Panc1 (cell line): ENCODE measurements at regions not wholly inside any gene's neighbourhood (a gene's known extent, or its start where the extent isn't known, plus 50 kb on each side); places are given as distances from the start of the nearest gene placed in this dataset.

Experiments
- ATAC-seq: fragments of 200-7000 bp; cut with Tn5 transposase; 2 replicates; pipeline ENCODE4 v1.9.1; 2020; ENCODE audit warnings: mild to moderate bottlenecking, moderate library complexity
- BruUV-seq: library from RNA; stranded (reverse); fragments of 400-500 nt; replicated peaks from 2 replicates; lab custom pipeline; 2021; lab: Mats Ljungman, UMichigan
- CTCF ChIA-PET: fragments of 300-600 bp; sonication (Branson Sonifier 250); formaldehyde crosslinking; loops from one replicate; lab custom pipeline; 2022; ENCODE audit warnings: antibody characterized with exemption; lab: Charles Lee
- POLR2A ChIA-PET: fragments of 300-600 bp; sonication (Branson Sonifier 250); formaldehyde crosslinking; loops from one replicate; lab custom pipeline; 2022; ENCODE audit warnings: antibody characterized with exemption; lab: Charles Lee
- DNase-seq: peaks from one replicate; pipeline ENCODE4 v3.0.0-alpha.2; 2010; ENCODE audit warnings: low read depth, low spot score
- H3K27ac ChIP-seq: 2 replicates; pipeline ENCODE4 v1.5.1; 2011; ENCODE audit warnings: mild to moderate bottlenecking, low read length, inconsistent platforms
- H3K27me3 ChIP-seq: fragments of 200-500 bp; sonication (Bioruptor generic); 2 replicates; pipeline ENCODE4 v1.6.0; 2014; ENCODE audit warnings: low read length, inconsistent platforms; ENCODE audit not compliant: control insufficient read depth, insufficient read depth
- H3K36me3 ChIP-seq: fragments of 200-500 bp; sonication (Bioruptor generic); 2 replicates; pipeline ENCODE4 v1.5.1; 2014; ENCODE audit warnings: inconsistent platforms, mild to moderate bottlenecking, low read length, moderate library complexity; ENCODE audit not compliant: control insufficient read depth, insufficient read depth
- H3K4me1 ChIP-seq: 2 replicates; pipeline ENCODE4 v1.5.1; 2011; ENCODE audit warnings: inconsistent platforms, mild to moderate bottlenecking, low read length, moderate library complexity; ENCODE audit not compliant: control insufficient read depth, insufficient read depth
- H3K4me3 ChIP-seq, 2 experiments: 2 replicates each; pipeline ENCODE4 v1.5.1; 2011 to 2012; ENCODE audit warnings: low read depth in 2 of 2, low read length in 2 of 2, mild to moderate bottlenecking in 2 of 2, inconsistent platforms in 1 of 2, moderate library complexity in 1 of 2
- H3K9me3 ChIP-seq: fragments of 200-500 bp; sonication (Bioruptor generic); 2 replicates; pipeline ENCODE4 v1.5.1; 2014; ENCODE audit warnings: low read depth, mild to moderate bottlenecking, inconsistent platforms, low read length, moderate library complexity; ENCODE audit not compliant: control insufficient read depth, insufficient read depth
- POLR2AphosphoS5 ChIP-seq: IDR thresholded peaks from 2 replicates; pipeline ENCODE4 v1.6.1; 2012; ENCODE audit warnings: mild to moderate bottlenecking, low read depth, low read length, moderate library complexity
- SIN3A ChIP-seq: IDR thresholded peaks from 2 replicates; pipeline ENCODE4 v1.6.1; 2012; ENCODE audit warnings: low read depth, mild to moderate bottlenecking, low read length, moderate library complexity, borderline replicate concordance; ENCODE audit not compliant: insufficient read depth
- TCF7L2 ChIP-seq: IDR thresholded peaks from 2 replicates; pipeline ENCODE4 v1.6.1; 2011; ENCODE audit warnings: mild to moderate bottlenecking, low read depth, low read length, inconsistent platforms
- in situ Hi-C: cut with HindIII; loops from 2 replicates; pipeline ENCODE4 v1.10.0; 2016; ENCODE audit warnings: low sequenced_read_pairs, low pct_unique_long_range_greater_than_20kb
- intact Hi-C: fragments of 100-400 bp; cut with micrococcal nuclease; formaldehyde crosslinking; loops from one replicate; pipeline ENCODE4 v1.10.0; 2022; ENCODE audit not compliant: unreplicated experiment
- TF ChIP-seq, protein P1 (sequence below): fragments of 450-650 bp; IDR thresholded peaks from 2 replicates; pipeline ENCODE4 v1.5.1; 2017; ENCODE audit warnings: mild to moderate bottlenecking
- TF ChIP-seq, protein P2 (sequence below), 2 experiments: IDR thresholded peaks; 2 replicates each; pipeline ENCODE4 v1.6.1; 2011 to 2012; ENCODE audit warnings: low read depth in 2 of 2, control low read depth in 1 of 2, low read length in 1 of 2, mild to moderate bottlenecking in 1 of 2, moderate library complexity in 1 of 2; ENCODE audit not compliant: insufficient read depth in 1 of 2

DNA sequence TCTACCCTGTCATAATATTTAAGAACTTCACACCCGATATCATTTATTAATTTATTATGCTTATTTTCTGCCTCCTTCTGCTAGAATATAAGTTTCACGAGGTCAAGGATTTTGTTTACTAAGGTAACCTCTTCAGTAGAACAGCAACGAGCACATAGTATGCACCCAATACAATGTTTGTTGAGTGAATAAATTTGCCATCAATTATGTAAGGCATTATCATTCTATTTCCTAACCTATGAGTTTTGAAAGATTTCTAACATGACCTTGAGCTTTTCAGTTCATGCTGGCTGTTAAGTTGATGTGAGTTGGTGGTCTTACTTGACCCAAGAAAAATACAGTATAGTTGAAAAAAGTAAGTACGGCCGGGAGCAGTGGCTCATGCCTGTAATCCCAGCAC lies 125.9 kb upstream of the LOC128125822 start:
- no peaks in the 10 kb centered on the region for H3K27me3 ChIP-seq
- BruUV-seq = no TSS peak
- H3K4me3 ChIP-seq = no peak overlapping the region
- CTCF ChIA-PET = no interaction called here
- intact Hi-C loops (no loop called here), in situ Hi-C loops (no loop called here)
- H3K27ac ChIP-seq = no peak overlapping the region
- POLR2A ChIA-PET = no interaction called here
- TF ChIP-seq, protein P1, sequence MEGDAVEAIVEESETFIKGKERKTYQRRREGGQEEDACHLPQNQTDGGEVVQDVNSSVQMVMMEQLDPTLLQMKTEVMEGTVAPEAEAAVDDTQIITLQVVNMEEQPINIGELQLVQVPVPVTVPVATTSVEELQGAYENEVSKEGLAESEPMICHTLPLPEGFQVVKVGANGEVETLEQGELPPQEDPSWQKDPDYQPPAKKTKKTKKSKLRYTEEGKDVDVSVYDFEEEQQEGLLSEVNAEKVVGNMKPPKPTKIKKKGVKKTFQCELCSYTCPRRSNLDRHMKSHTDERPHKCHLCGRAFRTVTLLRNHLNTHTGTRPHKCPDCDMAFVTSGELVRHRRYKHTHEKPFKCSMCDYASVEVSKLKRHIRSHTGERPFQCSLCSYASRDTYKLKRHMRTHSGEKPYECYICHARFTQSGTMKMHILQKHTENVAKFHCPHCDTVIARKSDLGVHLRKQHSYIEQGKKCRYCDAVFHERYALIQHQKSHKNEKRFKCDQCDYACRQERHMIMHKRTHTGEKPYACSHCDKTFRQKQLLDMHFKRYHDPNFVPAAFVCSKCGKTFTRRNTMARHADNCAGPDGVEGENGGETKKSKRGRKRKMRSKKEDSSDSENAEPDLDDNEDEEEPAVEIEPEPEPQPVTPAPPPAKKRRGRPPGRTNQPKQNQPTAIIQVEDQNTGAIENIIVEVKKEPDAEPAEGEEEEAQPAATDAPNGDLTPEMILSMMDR = no peak
- no peak for TF ChIP-seq POLR2AphosphoS5
- TF ChIP-seq TCF7L2 = no peak
- no peaks in the 10 kb centered on the region for H3K9me3 ChIP-seq
- no peak for ATAC-seq
- DNase-seq = no peak
- H3K36me3 ChIP-seq = no peaks in the 10 kb centered on the region
- no peaks in the 10 kb centered on the region for H3K4me1 ChIP-seq

DNA sequence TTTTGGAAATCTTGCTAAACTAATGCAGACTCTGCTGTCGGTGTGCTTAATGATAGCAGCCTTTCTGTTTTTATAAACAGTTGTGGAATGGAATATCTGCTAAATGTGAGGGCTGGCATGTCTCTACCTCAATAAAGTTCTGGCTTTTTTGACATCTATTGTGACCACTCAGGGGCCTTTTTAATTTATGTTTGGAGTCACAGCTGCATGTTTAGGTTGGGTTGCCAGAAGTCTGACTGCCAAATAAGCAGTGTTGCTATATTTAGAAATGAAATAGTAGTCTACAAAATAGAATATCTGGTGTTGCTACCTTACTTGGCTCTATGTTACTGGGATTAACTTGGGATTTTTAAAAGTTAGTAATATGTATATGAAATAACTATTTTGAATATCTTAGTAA lies 125.1 kb upstream of the LOC128125822 start:
- POLR2A ChIA-PET = no interaction called here
- intact Hi-C loops = no loop called here
- no TSS peak for BruUV-seq

More for the DNA sequence above, 125.1 kb upstream of the LOC128125822 start:
- DNase-seq (no peak), ATAC-seq (no peak)
- H3K36me3 ChIP-seq = no peaks in the 10 kb centered on the region
- no peak overlapping the region for H3K4me3 ChIP-seq
- no peaks in the 10 kb centered on the region for H3K4me1 ChIP-seq
- no peaks in the 10 kb centered on the region for H3K9me3 ChIP-seq
- TF ChIP-seq TCF7L2 = no peak
- no peak for TF ChIP-seq SIN3A
- TF ChIP-seq, protein P1 = no peak
- TF ChIP-seq POLR2AphosphoS5 = no peak
- TF ChIP-seq, protein P2, sequence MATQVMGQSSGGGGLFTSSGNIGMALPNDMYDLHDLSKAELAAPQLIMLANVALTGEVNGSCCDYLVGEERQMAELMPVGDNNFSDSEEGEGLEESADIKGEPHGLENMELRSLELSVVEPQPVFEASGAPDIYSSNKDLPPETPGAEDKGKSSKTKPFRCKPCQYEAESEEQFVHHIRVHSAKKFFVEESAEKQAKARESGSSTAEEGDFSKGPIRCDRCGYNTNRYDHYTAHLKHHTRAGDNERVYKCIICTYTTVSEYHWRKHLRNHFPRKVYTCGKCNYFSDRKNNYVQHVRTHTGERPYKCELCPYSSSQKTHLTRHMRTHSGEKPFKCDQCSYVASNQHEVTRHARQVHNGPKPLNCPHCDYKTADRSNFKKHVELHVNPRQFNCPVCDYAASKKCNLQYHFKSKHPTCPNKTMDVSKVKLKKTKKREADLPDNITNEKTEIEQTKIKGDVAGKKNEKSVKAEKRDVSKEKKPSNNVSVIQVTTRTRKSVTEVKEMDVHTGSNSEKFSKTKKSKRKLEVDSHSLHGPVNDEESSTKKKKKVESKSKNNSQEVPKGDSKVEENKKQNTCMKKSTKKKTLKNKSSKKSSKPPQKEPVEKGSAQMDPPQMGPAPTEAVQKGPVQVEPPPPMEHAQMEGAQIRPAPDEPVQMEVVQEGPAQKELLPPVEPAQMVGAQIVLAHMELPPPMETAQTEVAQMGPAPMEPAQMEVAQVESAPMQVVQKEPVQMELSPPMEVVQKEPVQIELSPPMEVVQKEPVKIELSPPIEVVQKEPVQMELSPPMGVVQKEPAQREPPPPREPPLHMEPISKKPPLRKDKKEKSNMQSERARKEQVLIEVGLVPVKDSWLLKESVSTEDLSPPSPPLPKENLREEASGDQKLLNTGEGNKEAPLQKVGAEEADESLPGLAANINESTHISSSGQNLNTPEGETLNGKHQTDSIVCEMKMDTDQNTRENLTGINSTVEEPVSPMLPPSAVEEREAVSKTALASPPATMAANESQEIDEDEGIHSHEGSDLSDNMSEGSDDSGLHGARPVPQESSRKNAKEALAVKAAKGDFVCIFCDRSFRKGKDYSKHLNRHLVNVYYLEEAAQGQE (IDR thresholded peaks at IDR 0.05; ENCODE audit: insufficient read depth in 1 of 2, low read depth in 2 of 2, low read length in 1 of 2) = no peak
- in situ Hi-C loops = no loop called here
- no peaks in the 10 kb centered on the region for H3K27me3 ChIP-seq
- CTCF ChIA-PET = no interaction called here
- no peak overlapping the region for H3K27ac ChIP-seq
